Activated CD4-positive, alpha-beta T cell treated with anti-CD3 and anti-CD28 coated beads, Interleukin-2, Interleukin-6, amounts not matched to agents 100 ng/mL and 50 ng/mL, durations not matched to agents 16 hours and 8 hours (primary cell): ENCODE measurements at regions not wholly inside any gene's neighbourhood (a gene's known extent, or its start where the extent isn't known, plus 50 kb on each side); places are given as distances from the start of the nearest gene placed in this dataset.

Experiments
- DNase-seq: peaks from one replicate; pipeline ENCODE4 v3.0.0-alpha.2; 2020

DNA sequence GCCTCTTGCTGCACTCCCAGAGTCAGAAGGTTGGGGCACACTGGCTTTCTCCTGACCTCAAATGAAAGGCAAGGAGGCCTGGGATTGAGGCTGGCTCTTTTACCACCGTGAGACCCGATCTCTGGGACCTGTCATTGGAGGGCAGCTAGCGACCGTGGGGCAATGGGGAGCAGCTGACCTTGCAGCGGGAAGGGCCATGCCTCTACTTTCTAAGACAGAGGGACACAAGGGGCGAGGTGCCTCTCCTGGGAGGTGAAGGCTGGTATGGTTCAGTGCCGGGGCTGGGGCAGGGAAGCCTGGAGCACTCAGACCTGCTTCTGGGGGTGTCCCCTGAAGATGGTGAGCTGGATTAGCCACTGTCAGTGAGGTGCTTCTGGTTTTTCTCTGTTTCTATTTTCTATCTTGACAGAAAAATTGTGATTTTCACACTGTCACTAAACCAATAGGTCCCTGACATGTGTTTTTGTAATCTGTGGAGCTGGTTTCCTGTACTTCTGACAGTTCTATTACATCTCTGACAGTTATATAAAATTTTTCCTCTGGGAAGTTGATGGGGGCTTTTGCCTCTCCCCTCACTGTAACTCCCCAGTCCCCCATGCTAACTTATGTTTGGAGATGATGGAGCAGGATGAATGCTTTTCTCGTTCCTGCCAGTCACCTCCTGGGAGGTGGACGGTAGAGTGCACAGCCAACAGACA is 340.8 kb downstream of the RPS24 start:
- no peak for DNase-seq

DNA sequence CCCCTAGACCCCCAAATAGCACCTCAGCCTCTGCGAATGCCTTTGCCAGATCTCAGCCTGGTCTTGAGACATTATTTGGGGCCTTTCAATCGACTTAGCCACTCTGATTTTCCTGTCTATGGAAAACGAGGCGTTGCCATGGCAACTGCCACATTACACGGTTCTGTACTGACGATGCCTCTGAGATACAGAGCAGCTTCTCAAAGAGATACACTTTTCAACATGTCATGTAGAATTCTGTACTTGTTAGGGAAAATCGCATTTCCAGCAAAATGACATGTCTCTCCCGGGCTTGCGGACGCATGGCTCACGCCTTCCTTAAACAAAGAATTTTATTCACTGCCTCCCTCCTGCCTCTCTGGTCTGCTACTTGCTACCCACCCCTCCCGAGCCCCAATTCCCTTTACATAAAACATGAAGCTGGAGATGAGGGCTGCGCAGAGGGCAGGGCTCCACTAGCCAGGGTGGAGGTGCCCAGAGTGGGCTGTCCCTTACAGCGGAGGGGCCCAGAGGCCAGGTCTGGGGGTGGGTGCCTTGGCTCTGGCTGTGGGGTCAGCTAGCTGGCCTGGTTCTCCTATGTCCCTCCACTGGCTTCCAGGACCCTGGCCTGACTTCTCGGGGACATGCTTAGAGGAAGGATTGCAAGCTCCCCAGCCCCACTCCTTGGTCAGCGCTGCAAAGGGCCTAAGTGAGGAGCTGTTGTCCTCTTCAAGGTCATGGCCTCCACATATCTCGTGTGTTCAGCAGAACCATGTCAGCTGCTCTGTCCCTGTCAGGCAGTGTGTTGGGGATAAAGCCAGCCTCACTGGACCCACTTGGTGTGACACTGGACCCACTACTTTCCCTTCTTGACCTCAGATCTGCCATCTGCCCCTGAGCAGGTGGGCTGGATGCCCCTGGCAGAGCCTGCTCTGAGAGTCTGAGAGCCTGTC is 342.5 kb downstream of the RPS24 start:
- DNase-seq = no peak

DNA sequence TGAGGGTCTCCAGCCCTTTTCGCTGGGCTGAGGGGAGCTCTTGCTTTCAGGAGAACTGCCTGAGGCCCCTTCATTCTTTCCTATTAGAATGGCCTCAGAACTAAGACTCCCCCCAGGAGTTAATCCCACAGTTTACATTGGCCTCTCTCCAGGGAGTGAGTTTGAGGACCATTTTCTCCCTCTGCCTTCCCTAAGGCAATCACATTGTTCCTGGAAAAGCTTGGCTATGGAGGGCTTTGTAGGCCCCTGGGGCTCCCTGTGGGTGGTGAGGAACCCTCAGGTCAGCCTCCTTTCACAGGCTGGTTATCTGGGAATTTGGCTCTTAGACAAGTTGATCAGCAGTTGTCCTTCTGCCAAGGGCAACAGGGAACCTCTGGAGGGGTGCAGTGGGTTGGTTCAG is 343.7 kb downstream of the RPS24 start:
- no peak for DNase-seq

DNA sequence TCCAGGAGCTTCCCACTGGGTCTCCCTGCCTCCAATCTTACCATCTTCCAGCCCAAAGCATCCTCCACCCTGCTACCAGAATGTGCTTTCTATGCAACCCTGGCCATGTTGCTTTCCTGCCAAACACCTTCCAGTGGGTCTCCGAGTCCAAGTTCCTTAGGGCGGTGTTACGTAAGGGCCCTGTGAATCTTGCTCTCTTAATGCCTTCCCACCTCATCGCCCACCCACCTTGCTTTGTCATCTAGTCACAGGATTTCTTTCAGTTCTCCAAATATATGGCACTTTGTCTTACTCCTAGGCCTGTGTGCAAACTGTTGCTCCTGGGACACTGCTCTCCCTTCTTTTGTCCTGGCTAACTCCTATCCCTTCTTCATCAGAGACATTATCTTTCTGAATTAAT is 344.5 kb downstream of the RPS24 start:
- DNase-seq = no peak

DNA sequence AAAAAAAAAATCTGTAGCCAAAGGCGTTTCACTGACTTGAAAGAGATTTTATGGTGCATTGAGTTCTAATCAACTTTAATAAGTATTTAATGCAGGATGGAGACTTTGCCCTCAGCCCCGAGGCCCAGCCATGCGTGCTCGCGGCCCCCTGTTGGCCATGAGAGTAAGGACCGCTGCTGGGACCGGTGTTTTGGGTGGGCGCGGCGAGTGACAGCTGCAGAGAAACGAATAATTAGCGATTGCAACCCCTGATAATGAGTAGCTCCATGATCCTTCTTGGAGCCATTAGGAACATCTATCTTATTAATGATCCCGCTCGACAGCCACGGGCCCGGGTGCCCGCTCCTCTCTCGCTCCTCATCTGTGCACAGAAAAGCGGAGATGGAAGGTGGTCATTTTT is 347.4 kb downstream of the RPS24 start:
- DNase-seq = no peak

DNA sequence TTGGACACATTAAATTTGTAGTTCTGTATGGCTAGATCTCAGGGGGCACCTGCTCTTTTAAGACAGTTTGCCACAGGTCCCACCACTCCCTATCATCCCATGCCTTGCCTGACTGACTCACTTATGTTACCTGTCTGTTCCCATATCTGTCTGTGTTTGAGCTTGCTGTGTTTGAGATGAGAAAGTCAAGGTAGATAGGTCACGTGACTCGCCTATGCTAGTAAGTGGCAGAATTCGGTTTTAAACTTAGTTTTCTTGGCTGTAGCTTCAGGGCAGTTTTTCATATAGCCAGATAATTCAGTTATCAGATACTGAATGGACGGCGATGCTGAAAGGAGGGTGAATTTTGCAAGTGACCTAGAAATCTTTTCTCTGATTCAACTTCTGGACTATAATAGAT is 348.4 kb downstream of the RPS24 start:
- no peak for DNase-seq

DNA sequence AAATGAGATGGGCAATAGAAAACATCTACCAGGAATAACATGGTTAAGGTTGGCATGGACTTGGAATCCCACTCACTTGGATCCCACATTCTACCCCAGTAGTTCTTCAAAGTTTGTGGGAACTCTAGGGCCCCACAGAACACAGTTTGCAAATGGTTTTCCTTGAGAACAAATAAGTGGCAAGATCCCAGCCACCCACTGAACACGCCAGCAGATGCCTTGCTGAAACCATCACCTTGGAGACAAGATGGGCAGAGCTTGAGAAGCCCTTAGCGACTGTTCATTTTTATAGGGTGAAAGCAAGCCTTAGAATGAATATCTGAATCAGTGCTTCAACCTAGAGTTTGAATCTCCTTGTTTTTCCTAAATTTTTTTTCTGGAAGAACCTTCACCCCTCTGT is 349.1 kb downstream of the RPS24 start:
- no peak for DNase-seq

DNA sequence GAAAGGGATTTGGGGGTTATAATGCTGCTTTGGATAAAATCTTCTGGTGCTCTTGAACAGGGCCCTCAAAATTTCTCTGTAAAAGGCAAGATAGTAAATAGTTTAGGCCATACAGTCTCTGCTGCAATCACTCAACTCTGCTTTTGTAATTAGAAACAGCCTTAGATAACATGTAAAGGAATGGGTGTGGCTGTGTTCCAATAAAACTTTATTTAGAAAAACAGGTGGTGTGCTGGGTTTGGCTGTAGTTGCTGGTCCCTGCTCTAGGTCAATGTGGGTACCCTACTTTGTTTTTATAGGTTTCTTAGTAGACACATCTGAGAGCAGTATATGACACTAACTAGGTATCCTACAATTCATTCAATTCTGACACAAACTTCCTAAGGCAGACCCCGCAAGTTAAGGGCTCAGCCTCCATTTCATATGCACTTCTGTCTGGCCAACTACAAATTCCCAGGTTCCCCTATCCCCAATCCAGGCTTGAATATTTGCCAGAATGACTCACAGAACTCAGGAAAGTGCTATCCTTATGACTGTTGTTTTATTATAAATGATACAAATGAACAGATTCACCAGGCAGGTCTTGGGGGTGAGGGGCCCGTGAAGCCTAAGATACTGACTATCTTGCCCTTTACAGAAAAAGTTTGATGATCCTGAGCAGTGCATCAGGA is 349.9 kb downstream of the RPS24 start:
- no peak for DNase-seq

DNA sequence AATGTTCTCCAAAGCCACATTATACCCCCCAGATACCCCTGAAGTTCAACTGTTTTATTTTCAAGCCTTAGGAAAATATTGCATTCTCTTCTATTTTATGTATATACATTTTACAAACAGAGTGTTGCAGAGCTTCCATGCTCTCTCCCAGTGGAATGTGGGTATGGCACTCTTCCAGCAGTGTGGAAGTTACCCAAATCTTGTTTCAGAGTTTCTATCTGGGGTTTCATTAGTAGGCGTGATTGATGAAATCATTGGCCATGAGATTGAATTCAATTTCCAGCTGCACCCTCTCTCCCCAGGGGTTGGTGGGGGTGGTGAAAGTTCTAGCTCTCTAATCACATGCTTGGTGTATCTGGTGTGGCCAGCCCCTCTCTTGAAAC is 350.4 kb downstream of the RPS24 start:
- no peak for DNase-seq

DNA sequence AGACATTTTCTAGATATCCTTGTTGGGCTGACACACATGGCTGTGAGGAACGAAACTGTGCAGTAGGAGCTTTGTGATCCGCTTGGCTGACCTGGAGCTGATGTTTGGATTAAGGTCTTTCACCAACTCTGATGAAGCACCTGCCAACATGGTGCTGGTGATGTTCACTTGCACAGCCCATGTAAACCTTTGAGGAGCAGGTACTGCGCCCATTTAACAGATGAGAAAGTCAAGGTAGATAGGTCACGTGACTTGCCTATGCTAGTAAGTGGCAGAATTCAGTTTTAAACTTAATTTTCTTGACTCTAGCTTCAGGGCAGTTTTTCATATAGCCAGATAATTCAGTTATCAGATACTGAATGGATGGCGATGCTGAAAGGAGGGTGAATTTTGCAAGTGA is 351.9 kb downstream of the RPS24 start:
- DNase-seq = no peak

DNA sequence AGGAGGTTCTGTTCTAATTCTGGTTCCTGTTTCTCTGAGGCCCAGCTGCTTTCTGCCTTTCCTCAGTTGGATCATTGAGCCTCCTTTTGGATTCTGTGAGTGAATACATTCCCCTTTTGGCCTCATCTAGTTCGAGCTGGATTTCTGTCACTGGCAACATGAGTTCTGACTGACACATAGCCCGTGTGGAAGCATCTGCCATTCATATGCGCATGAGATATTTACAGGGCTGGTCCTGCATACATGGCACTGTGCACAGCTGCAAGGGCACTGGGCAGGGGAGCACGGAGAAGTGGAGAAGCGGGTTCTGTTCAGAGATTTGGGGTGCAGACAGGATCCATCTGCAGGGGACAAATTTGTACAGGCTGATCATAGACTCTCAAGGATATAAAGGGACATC is 352.8 kb downstream of the RPS24 start:
- no peak for DNase-seq

DNA sequence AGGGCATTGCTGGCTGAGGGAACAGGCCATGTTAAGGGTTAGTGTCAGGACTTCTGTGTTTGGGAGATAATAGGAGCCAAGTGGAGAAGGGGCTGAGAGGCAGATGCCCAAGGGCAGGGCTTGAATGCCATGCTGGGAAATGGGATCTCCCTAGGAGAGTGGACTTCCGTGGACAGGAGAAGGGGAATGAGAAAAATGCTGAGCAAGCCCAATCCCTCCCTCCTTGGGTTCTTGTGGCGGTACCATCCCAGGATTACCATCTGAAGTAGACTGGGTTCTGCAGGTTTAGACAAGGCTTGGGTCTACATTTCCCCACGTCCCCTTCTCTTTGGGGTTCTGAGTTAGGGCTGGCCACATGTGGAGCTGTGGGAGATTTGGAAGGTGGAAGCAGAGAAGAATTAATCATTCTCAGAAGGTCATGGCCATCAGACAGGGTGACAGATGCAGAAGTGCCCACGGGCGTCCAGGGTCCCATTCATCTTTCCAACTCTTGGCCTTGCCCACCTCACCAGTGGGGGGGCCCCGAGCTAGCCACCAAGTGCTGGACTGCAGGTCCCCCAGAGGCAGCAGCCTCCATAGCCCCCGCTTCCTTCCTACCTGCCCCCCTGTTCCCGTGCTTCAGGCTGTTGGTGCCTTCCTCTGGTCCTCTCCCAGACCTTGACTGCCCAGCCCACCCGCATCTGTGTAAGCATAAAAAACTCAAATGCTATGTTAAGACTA is 354.8 kb downstream of the RPS24 start:
- no peak for DNase-seq

DNA sequence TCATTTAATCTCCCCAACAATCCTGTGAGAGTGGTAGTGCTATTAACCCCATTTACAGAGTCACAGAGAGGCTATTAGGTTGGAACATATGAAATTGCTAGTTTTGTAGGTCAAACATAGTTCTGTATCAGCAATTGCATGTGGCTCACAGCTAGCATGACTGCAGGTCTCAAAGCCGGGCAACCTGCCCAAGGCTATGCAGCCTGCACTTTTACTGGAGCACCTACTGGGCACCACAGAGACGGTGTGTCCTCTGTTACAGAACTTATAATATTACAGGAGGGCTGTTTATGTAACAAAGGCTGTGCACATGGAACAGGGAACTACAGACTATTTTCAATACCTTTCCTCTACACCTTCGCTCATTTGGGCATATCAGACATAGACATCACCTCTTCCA is 355.8 kb downstream of the RPS24 start:
- no peak for DNase-seq

DNA sequence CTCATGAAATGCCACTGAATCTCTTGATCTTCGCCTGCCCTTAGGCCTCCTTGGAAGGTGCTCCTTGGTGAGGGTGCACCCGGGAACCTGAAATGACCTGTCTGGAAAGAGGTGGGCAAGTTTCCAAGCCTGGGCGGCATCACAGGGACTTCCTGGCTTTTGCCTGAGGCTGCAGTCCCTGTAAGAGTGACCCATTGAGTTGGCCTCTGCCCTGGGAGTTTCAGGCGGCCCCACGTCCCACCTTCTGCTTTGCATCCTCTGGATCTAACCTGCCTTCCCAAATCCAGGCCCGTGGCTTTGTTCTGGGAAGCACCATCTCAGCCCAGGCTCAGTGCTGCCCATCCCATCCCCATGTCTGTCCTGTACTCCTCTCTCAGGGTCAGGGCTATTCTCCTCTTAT is 356.4 kb downstream of the RPS24 start:
- DNase-seq = no peak

DNA sequence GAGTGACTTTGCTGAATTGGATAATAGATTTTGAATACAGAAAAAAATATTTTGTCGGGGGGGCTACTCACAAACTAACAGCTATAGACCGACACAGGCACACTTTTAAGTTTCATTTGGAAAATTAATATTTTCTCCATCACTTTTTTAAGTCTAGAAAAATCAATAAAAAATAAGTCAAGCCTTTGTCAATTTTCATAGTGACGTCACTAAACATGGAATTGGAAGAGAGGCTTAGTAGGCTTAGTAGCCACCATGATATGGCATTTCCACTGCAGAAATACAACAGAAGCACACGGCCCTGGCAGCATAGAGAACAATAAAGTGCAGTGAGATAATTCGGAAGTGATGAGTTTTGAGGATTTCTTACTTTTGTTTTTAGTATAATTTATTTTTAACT is 357.2 kb downstream of the RPS24 start:
- DNase-seq = no peak

DNA sequence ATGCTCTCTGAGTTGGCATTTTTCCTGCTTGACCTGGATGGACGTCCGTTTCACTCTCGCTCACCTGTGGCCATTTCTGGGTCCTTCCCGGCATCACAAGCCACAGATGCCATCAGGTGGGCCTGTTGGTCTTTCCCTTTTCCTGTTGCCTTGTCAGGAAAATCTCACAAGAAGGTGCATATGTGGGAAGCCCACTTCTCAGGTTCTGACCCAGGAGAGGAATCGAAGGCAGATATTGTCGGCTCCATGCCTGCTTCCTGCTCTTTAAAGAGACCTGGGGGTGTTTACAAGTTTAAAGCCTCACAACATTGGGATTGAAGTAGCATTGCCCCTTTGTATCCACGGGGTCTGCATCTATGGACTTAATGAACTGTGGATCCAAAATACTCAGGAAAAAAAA is 357.9 kb downstream of the RPS24 start:
- DNase-seq = no peak

DNA sequence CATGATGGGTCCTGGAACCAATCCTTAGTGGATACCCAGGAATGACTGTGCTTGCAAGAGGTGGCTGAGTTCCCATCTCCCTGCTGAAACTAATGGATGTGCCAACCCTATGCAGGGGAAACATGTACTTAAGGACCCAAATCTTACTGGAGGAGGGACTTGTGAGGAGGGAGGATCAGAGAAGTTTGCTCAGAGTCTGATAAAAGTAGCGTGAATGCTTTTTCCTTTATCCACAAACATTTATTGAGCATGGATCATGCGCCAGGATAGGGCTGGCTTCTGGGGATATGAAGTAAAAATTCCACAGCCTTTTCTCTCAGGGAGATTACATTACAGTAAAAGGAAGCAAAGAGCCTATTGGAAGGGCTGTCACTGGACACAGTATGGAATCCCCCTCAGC is 358.5 kb downstream of the RPS24 start:
- no peak for DNase-seq

DNA sequence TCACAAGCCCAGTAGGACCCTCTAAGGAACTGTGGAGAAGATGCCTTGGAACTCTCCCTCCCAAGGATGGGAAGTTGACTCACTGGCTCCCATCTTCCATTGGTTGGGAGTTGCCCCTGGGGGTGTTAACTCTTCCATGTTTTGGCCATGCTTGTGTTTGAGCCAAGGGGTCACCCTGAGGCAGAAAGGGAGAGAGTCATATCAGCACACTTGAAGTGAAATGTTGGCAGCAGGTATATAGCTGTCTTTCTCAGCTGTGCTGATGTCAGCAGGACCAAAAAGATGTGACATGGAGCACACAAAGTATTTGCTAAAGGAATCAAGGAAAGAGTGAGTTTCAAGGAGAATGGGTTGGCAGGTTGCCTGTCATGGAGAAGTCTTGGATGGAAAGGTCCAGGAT is 359.4 kb downstream of the RPS24 start:
- no peak for DNase-seq

DNA sequence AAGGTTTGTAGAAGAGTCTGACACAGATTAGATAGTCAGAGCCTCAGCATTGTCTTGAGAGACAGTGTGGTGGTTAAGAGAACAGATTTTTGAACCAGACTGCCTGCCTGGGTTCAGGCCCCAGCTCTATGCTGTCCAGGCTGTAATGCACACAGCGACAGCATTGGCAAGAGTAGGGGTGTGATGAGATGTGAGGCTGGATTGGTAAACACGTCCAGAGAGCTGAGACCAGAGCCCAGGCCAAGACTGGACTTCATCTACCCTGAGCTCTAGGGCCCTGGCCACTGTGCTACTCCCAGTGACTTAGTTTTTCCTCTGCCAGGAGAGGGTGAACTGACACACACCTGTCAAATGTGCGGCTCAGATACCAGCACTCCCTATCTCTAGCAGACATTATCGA is 360.4 kb downstream of the RPS24 start:
- no peak for DNase-seq

DNA sequence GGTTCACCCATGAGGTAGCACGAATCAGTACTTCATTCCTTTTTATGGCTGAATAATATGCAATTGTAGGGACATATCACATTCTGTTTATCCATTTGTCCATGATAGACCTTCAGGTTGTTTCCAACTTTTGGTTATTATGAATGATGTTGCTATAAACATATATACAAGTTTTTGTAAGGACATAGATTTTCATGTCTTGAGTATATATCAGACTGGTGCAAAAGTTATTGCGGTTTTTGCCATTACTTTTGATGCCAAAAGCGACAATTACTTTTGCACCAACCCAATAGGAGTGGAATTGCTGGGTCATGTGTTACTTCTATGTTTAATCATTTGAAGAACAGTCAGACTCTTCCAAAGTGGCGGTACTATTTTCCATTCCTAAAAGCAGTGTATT is 361.5 kb downstream of the RPS24 start:
- no peak for DNase-seq

DNA sequence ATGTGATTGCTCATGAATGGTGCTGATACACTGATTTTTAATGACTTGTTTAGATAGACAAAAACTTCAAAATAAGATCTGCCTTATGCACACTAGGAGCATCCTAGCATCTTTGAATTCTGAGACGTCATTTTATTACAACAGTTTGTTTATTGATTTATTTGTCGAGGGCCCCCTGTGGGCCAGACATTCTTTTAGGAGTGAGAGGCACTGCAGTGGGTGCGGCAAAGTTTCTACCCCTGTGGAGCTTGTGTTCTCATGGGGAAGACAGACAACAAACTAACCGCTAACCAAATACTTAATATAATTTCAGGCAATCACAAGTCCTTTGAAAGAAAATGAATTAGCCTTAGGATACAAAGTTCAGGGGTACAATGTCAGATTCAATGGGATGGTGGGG is 363.1 kb downstream of the RPS24 start:
- no peak for DNase-seq

DNA sequence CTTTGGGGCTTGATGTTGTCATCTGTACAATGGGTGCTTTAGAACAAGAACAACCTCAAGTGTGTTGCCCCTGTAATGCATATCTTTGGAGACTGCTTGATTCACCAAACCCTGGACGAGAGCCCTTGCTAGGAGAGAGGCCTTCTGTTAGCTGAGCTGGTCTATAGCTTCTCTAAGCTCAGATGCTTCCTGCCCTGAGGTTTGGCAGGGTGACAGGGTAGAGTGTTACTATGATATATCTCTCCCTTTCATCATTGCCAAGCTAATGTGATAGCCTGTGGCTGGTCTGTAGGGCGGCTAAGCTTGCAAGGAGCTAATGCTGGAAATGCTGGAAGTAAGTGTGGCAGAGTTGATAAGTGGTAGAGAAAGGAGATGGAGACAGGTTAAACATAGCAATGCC is 364.1 kb downstream of the RPS24 start:
- DNase-seq = no peak

DNA sequence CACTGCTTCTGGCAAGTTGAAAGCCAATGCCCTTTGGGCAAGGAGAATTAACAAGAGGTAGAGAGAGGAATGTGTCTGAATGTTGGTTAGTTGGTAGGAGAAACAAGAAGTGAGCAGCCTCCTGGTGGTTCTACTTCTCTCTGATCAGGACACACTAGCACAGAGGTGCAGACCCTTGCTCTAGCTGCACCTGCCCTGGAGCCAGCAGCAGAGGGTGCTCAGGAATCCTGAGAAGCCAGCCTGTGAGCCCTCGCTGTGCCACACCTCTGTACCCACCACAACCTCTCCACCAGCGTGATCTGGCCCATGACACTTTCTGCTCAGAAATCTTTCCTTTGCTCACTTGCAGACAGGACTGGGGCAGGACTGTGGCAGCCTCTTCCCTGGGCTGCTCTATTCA is 364.7 kb downstream of the RPS24 start:
- no peak for DNase-seq
